HG03571 (cell line): ENCODE measurements at regions not wholly inside any gene's neighbourhood (a gene's known extent, or its start where the extent isn't known, plus 50 kb on each side); places are given as distances from the start of the nearest gene placed in this dataset.
"Not testable (repeated sequence)": the region's sequence is repeated elsewhere in the genome, so short reads cannot be mapped to it uniquely, and the experiment has no call there.

Source experiments
- ATAC-seq: cut with Tn5 transposase; IDR thresholded peaks from one replicate; pipeline ENCODE4 v1.9.1; 2021; ENCODE audit not compliant: unreplicated experiment

GRCh38 chr9:124164811-124165210 is 92.9 kb upstream of the NEK6 start:
- no peak for ATAC-seq

GRCh38 chr9:124174433-124174832 is 83.3 kb upstream of the NEK6 start:
- no peak for ATAC-seq

- ATAC-seq, result not testable (repeated sequence)
Observed at GRCh38 chr9:124177522-124177921, 80.2 kb upstream of the NEK6 start.

- ATAC-seq, result no peak
Observed at GRCh38 chr9:124179196-124180071, 78.3 kb upstream of the NEK6 start.

GRCh38 chr9:124180557-124180956 is 77.2 kb upstream of the NEK6 start:
- ATAC-seq, result no peak

GRCh38 chr9:124182741-124183140 is 75.0 kb upstream of the NEK6 start:
- ATAC-seq, result no peak

GRCh38 chr9:124183772-124184171 is 74.0 kb upstream of the NEK6 start:
- ATAC-seq, result no peak

GRCh38 chr9:124185413-124185812 is 72.3 kb upstream of the NEK6 start:
- ATAC-seq, result no peak

GRCh38 chr9:124187311-124187710 is 70.4 kb upstream of the NEK6 start:
- ATAC-seq, result no peak

- ATAC-seq, result no peak
Observed at GRCh38 chr9:124188331-124189110, 69.2 kb upstream of the NEK6 start.

GRCh38 chr9:124190761-124191160 is 67.0 kb upstream of the NEK6 start:
- no peak for ATAC-seq

- no peak for ATAC-seq
Observed at GRCh38 chr9:124191691-124192395, 65.9 kb upstream of the NEK6 start.

GRCh38 chr9:124196814-124197176 is 61.0 kb upstream of the NEK6 start:
- ATAC-seq, result no peak

- ATAC-seq, result peak; percentile 55
Observed at GRCh38 chr9:124197177-124198095, 60.3 kb upstream of the NEK6 start.

- no peak for ATAC-seq
Observed at GRCh38 chr9:124198331-124198730, 59.4 kb upstream of the NEK6 start.

- no peak for ATAC-seq
Observed at GRCh38 chr9:124198948-124199347, 58.8 kb upstream of the NEK6 start.

- no peak for ATAC-seq
Observed at GRCh38 chr9:124199474-124199873, 58.3 kb upstream of the NEK6 start.

GRCh38 chr9:124202447-124202971 is 55.2 kb upstream of the NEK6 start:
- peak; percentile 76 for ATAC-seq

- no peak for ATAC-seq
Observed at GRCh38 chr9:124205686-124206352, 51.9 kb upstream of the NEK6 start.

GRCh38 chr9:124206391-124206790 is 51.4 kb upstream of the NEK6 start:
- no peak for ATAC-seq
